ENCODE measurements at regions not wholly inside any gene's neighbourhood (a gene's known extent, or its start where the extent isn't known, plus 50 kb on each side); places are given as distances from the start of the nearest gene placed in this dataset.
"Not testable (repeated sequence)": the region's sequence is repeated elsewhere in the genome, so short reads cannot be mapped to it uniquely, and the experiment has no call there.

- Histone ChIP-seq H3K27me3 (ENCODE audit: control insufficient read depth, insufficient read depth, low read length) (no peaks in the 10 kb centered on the region), H3K4me3 (ENCODE audit: low read depth, low read length) (no peak overlapping the region), H3K27ac (ENCODE audit: low read depth, low read length) (no peak overlapping the region), H3K9me3 (ENCODE audit: control insufficient read depth, insufficient read depth, low read length) (peaks cover 6% of the 10 kb centered on the region; the same call in 1 of the 2 replicates)
- ChIA-PET POLR2A (no interaction called here), CTCF (no interaction called here)
- TF ChIP-seq, protein P1, sequence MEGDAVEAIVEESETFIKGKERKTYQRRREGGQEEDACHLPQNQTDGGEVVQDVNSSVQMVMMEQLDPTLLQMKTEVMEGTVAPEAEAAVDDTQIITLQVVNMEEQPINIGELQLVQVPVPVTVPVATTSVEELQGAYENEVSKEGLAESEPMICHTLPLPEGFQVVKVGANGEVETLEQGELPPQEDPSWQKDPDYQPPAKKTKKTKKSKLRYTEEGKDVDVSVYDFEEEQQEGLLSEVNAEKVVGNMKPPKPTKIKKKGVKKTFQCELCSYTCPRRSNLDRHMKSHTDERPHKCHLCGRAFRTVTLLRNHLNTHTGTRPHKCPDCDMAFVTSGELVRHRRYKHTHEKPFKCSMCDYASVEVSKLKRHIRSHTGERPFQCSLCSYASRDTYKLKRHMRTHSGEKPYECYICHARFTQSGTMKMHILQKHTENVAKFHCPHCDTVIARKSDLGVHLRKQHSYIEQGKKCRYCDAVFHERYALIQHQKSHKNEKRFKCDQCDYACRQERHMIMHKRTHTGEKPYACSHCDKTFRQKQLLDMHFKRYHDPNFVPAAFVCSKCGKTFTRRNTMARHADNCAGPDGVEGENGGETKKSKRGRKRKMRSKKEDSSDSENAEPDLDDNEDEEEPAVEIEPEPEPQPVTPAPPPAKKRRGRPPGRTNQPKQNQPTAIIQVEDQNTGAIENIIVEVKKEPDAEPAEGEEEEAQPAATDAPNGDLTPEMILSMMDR (IDR thresholded peaks at IDR 0.05; ENCODE audit: low read depth, low read length): no peak
- DNase-seq (ENCODE audit: low read depth, low spot score): no peak
Measured at GRCh38 chr5:30147976-30148375, 1045.5 kb upstream of the CDH6 start.

DNA sequence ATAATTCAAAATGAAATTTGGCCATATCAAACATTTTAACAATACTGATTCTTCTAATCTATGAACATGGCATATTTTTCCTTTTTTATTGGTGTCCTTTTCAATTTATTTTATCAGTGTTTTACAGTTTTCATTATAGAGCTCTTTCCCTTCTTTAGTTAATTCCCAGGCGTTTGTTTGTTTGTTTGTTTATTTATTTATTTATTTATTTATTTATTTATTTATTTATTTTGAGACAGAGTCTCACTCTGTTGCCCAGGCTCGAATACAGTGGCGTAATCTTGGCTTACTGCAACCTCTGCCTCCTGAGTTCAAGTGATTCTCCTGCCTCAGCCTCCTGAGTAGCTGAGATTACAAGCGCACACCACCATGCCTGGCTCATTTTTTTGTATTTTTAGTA is 1049.4 kb upstream of the CDH6 start:
- CTCF ChIA-PET; H3K9me3 ChIP-seq (ENCODE audit: control insufficient read depth, insufficient read depth, low read length); POLR2A ChIA-PET; H3K27ac ChIP-seq (ENCODE audit: low read depth, low read length); H3K27me3 ChIP-seq (ENCODE audit: control insufficient read depth, insufficient read depth, low read length); DNase-seq (ENCODE audit: low read depth, low spot score); H3K4me3 ChIP-seq (ENCODE audit: low read depth, low read length): not testable (repeated sequence)

DNA sequence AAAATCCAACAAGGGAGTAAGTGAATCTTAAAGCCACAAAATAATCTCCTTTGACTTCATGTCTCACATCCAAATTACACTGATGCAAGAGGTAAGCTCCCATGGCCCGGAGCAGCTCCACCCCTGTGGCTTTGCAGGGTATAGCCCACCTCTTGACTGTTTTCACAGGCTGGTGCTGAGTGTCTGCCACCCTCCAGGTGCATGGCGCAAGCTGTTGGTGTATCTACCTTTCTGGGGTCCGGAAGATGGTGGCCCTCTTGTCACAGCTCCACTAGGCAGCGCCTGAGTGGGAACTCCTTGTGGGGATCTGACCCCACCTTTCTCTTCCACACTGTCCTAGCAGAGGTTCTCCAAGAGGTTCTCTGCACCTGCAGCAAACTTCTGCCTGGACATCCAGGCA is 1051.1 kb upstream of the CDH6 start:
- Histone ChIP-seq H3K27ac (ENCODE audit: low read depth, low read length) (no peak overlapping the region), H3K9me3 (ENCODE audit: control insufficient read depth, insufficient read depth, low read length) (peaks cover 7% of the 10 kb centered on the region), H3K4me3 (ENCODE audit: low read depth, low read length) (no peak overlapping the region), H3K27me3 (ENCODE audit: control insufficient read depth, insufficient read depth, low read length) (no peaks in the 10 kb centered on the region)
- ChIA-PET POLR2A (no interaction called here), CTCF (no interaction called here)
- no peak for DNase-seq (ENCODE audit: low read depth, low spot score)
- TF ChIP-seq, protein P1 (IDR thresholded peaks at IDR 0.05; ENCODE audit: low read depth, low read length): no peak

DNA sequence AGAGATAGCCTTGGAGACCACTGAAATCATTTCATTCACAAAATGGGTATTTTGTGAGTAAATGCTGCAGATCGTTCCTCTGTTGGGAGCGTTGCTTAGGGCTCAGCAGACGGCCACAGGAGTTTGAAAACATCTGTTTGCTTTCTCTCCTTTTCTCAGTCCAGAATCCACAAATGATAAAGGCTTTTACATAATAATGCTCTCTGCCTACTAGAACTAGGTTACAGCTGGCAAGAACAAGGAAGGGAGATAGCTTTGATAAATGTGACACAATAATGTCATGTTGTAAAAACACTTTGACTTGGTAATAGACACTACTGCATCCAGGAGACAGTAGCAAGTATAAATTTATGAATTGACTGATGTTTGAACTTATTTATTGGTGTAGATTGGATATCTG is 1072.4 kb upstream of the CDH6 start:
- Histone ChIP-seq H3K9me3 (ENCODE audit: control insufficient read depth, insufficient read depth, low read length) (peaks cover 4% of the 10 kb centered on the region), H3K27me3 (ENCODE audit: control insufficient read depth, insufficient read depth, low read length) (no peaks in the 10 kb centered on the region), H3K27ac (ENCODE audit: low read depth, low read length) (no peak overlapping the region), H3K4me3 (ENCODE audit: low read depth, low read length) (no peak overlapping the region)
- POLR2A ChIA-PET: no interaction called here
- CTCF ChIA-PET: no interaction called here
- no peak for DNase-seq (ENCODE audit: low read depth, low spot score)
- TF ChIP-seq, protein P1 (IDR thresholded peaks at IDR 0.05; ENCODE audit: low read depth, low read length): no peak

- Histone ChIP-seq H3K4me3 (ENCODE audit: low read depth, low read length) (no peak overlapping the region), H3K27me3 (ENCODE audit: control insufficient read depth, insufficient read depth, low read length) (no peaks in the 10 kb centered on the region), H3K9me3 (ENCODE audit: control insufficient read depth, insufficient read depth, low read length) (peaks cover 5% of the 10 kb centered on the region), H3K27ac (ENCODE audit: low read depth, low read length) (no peak overlapping the region)
- CTCF ChIA-PET: no interaction called here
- POLR2A ChIA-PET: no interaction called here
- DNase-seq (ENCODE audit: low read depth, low spot score): no peak
- TF ChIP-seq, protein P1 (IDR thresholded peaks at IDR 0.05; ENCODE audit: low read depth, low read length): no peak
Measured at GRCh38 chr5:30117135-30117534, 1076.4 kb upstream of the CDH6 start.

DNA sequence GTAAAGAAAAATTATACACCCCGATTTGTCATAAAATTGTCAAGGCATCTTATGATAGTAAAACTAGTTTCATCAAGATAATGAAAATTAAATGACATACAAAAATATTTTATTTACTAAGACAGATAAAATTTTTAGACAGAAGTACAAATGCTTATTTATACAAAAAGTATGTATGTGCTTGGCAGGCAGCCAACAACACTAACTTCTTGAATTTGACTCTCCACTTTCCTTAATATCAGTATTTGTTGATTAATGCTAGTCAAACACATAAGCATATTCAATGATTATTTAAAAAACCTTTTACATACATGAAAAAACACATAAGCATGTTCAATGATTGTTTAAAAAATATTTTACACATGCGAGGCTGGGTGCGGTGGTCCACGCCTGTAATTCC is 1079.9 kb upstream of the CDH6 start:
- H3K9me3 ChIP-seq (ENCODE audit: control insufficient read depth, insufficient read depth, low read length): peaks cover 5% of the 10 kb centered on the region
- H3K27me3 ChIP-seq (ENCODE audit: control insufficient read depth, insufficient read depth, low read length): no peaks in the 10 kb centered on the region
- CTCF ChIA-PET: no interaction called here
- H3K27ac ChIP-seq (ENCODE audit: low read depth, low read length): no peak overlapping the region
- POLR2A ChIA-PET: no interaction called here
- DNase-seq (ENCODE audit: low read depth, low spot score): no peak
- H3K4me3 ChIP-seq (ENCODE audit: low read depth, low read length): no peak overlapping the region
- TF ChIP-seq, protein P1 (IDR thresholded peaks at IDR 0.05; ENCODE audit: low read depth, low read length): no peak
